CD1c-positive myeloid dendritic cell (primary cell): ENCODE measurements at regions not wholly inside any gene's neighbourhood (a gene's known extent, or its start where the extent isn't known, plus 50 kb on each side); places are given as distances from the start of the nearest gene placed in this dataset.
A peak's percentile ranks its signal among the peaks of the same experiment; 100 is the strongest.
"Not testable (repeated sequence)": the region's sequence is repeated elsewhere in the genome, so short reads cannot be mapped to it uniquely, and the experiment has no call there.

Experiments used
- DNase-seq: peaks from one replicate; pipeline ENCODE4 v3.0.0-alpha.2; 2016; ENCODE audit errors: extremely low spot score

DNA sequence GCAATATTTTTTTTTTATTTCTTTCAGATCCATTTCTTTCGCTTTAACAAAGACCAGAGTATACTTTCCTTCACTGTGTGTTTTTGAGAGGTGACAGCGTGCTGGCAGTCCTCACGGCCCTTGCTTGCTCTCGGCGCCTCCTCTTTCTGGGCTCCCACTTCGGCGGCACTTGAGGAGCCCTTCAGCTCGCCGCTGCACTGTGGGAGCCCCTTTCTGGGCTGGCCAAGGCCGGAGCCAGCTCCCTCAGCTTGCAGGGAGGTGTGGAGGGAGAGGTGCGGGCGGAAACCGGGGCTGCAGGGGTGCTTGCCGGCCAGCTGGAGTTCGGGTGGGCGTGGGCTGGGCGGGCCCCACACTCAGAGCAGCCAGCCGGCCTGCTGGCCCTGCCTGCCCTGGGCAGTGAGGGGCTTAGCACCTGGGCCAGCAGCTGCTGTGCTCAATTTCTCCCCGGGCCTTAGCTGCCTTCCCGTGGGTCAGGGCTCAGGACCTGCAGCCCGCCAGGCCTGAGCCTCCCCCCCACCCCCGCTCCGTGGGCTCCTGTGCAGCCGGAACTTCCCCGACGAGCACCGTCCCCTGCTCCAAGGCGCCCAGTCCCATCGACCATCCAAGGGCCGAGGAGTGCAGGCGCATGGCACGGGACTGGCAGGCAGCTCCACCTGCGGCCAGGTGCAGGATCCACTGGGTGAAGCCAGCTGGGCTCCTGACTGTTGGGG, 1490.6 kb downstream of the OTOL1 start:
- not testable (repeated sequence) for DNase-seq

DNA sequence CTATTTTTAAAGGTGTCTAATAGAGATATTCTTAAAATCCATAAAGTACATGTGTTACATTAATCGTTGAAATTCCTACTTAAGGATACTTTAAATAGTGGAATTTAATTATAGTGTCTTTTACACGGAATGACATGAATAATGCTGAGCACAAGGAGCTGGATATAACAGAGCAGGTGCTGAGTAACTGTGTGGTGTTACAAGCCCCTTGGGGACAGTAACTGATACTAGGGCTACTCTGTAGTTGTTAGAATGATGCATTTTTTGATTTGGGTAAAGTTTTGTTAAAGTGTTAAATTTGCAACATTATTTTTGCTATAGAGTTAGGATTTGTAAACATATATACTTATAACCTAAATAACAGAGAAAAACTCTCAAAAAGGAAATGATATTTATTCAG, 1496.1 kb downstream of the OTOL1 start:
- no peak for DNase-seq

DNA sequence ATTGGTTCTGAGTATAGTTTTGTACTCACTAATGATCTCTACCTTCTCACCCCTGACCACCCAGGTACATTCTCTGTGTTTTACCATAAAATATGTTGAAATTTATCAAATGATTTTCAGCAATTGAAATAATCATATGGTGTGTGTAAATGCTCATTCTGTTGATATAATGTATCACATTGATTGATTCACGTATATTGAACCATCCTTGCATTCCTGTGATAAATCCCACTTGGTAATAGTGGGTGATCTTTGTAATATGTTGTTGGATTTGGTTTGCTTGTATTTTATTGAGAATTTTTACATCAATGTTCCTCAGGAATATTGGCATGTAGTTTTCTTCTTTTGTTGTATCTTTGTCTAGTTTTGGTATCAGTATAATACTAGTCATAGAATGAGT, 1497.6 kb downstream of the OTOL1 start:
- DNase-seq: no peak

DNA sequence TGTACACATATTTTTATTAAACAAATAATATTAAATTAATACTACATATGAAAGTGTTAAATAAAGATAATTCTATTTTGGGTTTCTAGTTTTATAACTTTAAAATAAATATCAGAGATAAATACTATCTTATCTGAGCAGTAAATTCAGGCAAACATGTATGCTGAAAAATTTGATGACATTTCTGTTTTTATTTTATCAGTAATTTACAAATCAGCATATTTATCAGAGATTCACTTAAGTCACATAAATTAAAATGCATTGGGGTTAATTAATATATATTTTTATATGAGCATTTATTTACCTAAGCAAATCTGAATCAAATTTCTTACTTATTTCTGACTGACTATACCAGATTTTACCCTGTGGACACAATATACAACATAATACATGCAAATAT, 1499.8 kb downstream of the OTOL1 start:
- no peak for DNase-seq

DNA sequence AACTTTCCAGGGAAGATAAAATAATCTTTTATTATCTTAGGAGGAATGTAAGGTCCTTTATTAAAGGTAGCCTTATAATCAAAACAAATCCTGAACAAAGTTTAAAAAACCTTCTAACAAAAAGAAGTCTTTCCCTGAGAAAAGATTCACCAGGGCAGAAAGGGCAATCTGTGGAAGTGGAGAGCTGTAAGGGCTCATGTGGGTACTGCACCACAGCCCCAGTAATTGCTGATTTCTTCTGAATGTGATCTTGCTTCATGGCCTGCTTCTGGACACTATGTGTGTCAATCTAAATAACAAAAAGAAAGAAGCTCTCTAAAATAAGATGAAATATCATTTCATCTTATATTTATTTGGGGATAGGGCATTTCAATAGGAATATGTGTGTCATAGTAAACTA, 1501.6 kb downstream of the OTOL1 start:
- no peak for DNase-seq

DNA sequence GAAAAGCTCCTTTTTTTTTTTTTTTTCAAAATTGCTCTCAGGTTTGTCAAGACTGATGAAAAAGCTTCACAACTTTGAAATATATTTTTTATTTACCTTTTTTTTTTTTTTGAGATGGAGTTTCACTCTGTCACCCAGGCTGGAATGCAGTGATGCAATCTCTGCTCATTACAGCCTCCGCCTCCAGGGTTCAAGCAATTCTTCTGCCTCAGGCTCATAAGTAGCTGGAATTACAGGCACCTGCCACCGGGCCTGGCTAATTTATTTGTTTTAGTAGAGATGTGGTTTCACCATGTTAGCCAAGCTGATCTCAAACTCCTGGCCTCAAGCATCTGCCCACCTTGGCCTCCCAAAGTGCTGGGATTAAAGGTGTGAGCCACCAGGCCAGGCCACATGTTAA, 1515.0 kb downstream of the OTOL1 start:
- no peak for DNase-seq

DNA sequence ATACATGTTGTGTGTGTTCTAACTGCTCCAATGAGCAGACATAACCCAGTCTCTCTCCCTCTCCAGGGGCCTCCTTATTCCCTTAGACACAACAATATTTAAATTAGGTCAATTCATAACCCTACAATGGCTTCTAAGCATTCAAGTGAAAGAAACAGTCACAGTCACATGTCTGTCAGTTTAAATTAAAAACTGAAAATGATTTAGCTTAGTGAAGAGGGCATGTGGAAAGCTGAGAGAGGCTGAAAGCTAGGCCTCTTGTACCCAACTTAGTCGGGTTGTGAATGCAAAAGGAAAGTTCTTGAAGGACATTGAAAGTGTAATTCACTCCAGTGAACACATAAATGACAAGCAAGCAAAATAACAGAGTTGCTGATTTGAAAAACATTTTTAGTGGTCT, 1519.6 kb downstream of the OTOL1 start:
- DNase-seq: no peak

DNA sequence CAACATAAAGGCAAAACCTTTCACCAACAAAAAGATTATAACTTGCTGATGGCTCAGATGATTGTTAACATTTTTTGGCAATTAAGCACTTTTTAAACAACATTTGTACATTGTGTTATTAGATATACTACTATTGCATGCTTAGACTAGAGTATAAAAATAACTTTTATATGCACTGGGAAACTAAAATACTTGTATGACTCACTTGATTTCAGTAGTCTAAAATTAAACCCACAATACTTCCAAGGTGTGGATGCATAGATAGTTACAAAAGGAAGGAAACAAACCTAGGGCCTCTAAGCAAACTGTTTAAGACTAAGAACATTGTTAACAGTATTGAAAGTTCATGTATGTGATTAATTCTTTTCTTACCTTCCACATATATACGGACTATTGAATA, 1521.5 kb downstream of the OTOL1 start:
- DNase-seq: no peak

DNA sequence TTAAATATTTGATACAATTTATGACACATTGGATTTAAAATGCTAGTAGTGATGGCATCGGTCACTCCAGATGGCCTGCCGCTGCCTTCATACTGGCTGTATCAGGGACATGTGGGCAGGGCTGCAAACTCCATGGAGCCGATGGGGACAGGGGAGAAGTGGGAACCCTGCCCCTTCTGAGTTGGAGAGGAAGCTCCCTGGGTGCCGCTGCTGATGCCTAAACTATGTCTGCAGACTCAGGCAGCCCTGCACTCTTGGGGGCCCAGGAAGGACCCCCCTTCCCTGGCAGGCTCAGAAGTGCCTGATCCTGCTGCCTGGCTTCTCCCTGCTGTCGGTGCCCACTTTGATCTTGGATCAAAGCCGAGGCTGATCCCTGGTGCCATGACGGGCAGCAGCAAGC, 1522.1 kb downstream of the OTOL1 start:
- no peak for DNase-seq

DNA sequence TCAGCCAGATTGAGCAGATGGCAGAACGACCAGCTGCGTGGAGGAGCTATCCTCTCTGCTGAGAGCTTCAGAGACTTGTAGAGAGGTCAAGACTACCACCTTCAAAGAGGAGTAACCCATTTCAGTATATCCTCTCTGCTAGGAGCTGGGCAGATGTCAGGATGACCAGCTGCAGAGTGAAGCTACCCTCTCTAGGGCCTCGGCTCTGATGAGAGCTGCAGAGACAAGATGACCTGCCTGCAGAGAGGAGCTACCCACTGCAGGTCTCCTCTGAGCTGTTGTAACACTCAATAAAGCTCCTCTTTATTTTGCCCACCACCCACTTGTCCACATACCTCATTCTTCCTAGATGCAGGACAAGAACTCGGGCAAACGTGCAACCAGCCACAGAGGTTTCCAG, 1522.7 kb downstream of the OTOL1 start:
- DNase-seq: no peak

DNA sequence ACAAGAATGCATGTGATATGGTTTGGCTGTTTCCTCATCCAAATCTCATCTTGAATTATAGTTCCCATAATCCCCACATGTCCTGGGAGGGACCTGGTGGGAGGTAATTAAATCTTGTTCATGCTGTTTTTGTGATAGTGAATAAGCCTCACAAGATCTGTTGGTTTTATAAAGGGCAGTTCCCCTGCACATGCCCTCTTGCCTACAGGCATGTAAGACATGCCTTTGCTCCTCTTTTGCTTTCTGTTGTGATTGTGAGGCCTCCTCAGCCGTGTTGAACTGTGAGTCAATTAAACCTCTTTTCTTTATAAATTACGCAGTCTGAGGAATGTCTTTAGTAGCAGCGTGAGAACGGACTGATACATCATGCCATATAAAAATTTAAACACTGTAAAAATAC, 1537.0 kb downstream of the OTOL1 start:
- no peak for DNase-seq

DNA sequence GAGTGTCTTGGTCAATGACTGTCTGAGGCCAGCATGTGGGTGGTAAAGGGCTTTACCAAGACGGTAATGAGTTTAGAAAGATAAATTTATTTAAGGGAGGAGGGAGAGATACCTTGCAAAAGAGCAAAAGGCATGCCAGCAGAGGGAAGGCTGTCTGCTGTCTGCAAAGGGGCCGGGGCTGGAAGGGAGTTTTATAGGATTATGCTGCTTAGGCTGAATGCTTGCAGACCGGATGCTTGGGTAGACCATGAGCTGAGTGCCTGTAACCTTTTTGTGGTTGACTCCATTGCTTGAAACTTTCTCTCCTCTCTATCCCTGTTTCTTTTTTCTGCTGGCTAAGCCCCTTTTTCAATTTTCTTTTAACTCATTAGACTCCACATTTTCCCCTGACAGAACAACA, 1543.0 kb downstream of the OTOL1 start:
- no peak for DNase-seq

DNA sequence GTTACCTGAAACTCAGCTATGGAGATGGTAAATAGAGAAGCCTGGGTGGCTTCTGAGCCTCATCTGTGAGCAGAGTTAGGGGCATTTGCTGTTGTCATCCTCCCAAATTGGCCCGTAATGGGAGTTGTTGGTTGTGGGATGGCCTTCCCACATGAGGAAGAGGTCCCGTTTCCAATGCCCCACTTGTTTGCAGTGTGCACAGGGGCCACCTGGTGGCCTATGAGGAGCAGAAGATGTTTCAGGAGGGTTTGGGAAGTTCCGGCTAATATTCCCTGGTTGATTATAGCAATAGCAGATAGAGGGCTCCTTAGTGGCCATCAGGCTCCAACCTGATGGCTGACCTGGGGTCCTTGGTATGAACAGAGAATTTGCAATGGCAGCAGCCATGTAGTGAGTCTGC, 1546.5 kb downstream of the OTOL1 start:
- no peak for DNase-seq

DNA sequence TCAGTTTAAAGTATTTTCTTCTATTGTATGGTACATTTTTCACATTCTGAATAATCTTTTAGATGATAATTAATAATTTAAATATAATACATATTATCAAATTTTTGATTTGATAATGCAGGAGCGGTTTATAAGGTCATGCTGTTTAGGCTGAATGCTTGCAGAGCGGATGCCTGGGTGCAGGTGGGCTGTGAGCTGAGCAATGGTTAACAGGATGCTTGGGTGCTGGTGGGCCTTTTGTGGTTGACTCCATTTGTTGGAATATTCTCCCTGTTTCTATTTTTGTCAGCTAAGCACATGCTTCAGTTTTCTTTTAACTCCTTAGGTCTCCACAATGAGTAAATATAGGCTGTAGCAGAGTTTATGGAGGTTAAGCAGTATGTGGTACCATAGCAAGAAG, 1549.3 kb downstream of the OTOL1 start:
- DNase-seq: no peak

DNA sequence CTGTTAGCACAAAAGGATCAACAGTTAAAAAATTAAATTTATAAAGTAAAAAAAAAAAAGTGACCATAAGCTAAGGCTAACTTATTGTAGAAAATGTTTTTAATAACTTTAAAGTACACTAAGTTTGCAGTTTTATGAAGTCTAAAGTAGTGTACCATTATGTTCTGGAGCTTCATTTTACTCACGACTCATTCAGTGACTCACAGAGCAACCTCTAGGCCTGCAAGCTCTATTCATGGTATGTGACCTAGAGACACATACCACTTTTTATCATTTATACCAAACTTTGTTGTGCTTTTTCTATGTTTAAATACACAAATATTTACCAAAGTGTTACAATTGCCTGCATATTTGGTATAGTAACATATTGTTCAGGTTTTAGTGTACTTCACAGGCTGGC, 1552.3 kb downstream of the OTOL1 start:
- DNase-seq: no peak

DNA sequence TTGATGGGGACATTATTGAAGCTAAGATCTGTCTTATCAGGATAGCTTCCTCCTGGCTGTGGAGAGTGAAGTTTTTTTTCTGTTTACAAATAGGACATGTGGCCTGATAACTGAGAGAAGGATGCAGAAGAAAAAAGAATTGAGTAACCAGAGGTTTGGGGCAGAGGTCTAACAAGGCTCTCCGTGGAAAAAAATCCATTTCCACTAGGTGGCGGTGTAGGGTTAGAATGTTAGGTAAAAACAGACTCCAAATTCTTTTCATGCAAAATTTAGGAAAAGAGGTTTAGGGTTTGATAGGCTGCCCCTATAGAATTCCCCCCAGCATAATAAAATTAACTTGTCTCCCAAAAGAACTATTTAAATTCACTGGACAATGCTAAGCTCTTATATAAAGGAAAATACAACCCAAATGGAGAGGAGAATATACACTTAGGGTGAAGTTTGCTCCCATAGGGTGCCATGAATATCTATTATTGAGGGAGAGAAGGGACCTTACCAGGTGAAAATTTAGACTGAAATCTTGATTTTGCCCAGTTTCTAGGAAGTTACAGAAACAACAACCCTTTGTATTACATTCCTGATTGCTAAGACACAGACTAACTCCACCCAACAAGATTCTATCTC, 1560.4 kb downstream of the OTOL1 start:
- DNase-seq: peak; percentile 18

DNA sequence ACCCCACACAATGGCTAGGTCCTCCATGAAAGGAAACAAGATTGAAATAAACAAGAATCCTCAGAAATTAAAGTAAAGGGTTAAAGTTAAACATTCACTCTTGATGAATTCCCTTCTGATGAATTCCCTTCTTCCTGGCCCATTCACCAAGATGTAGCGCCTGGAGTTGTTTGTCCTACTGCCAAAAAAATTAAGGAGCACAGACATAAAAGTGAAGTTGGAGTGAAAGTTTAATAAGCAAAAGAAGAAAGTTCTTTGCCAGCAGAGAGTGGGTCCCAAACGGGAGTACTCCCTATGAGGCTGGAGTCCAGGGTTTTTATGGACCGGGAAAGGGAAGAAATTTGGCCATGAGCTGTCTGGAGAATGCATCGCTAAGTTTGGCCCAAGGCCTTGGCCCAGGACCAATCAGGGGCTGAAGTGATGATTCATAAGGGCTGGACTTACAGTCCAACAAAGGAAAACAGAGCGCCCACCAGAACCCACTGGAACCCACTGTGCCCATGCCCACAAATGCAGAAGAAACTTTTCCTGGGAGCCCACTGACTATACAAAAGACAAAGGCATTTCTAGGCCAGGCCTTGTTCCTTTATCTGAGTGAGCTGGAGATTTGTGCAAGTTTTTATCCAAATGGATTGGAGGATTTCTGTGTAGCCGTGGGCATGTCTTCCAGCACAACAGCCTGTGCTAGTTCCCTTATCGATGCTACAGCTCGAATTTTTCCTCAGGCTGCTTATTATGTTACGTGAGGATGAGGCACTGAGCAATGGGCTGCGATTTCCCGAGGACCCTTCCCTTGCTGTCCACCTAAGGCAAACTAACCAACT, 1561.6 kb downstream of the OTOL1 start:
- no peak for DNase-seq

DNA sequence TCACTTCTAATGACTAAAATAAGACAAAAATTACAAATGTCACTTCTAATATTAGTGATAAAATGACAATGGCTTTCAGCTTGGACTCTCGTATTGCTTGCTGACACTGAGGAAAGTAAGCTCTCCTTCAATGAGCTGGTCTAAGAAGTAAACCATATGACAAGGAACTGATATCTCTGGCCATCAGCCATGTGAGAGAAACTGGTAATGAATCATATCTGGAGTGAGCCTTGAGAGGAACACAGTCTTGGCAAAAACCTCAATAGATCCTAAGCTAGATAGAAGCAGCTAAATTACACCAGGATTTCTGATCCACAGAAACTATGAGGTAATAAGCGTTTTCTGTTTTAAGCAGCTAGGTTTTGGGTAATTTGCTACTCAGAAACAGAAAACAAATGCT, 1575.1 kb downstream of the OTOL1 start:
- DNase-seq: no peak
